B cell (primary cell): ENCODE measurements at regions not wholly inside any gene's neighbourhood (a gene's known extent, or its start where the extent isn't known, plus 50 kb on each side); places are given as distances from the start of the nearest gene placed in this dataset.

Source experiments
- ATAC-seq: fragments of 200-7000 bp; cut with Tn5 transposase; one replicate; pipeline ENCODE4 v1.10.0; 2021; ENCODE audit warnings: low read depth, mild to moderate bottlenecking, moderate number of reproducible peaks, moderate library complexity
- CTCF ChIA-PET: fragments of 350-600 bp; sonication (Branson Sonifier 250); formaldehyde crosslinking; loops from one replicate; lab custom pipeline; 2021; ENCODE audit warnings: antibody characterized with exemption, inconsistent platforms; lab: Charles Lee
- POLR2A ChIA-PET: fragments of 350-600 bp; sonication (Branson Sonifier 250); formaldehyde crosslinking; loops from one replicate; lab custom pipeline; 2021; ENCODE audit warnings: antibody characterized with exemption; lab: Charles Lee
- DNase-seq: peaks from one replicate; pipeline ENCODE4 v3.0.0; 2013
- H2AFZ ChIP-seq: 2 replicates; pipeline ENCODE4 v1.6.1; 2012; ENCODE audit warnings: mild to moderate bottlenecking, low read depth, low read length; ENCODE audit not compliant: insufficient read depth, poor library complexity, severe bottlenecking
- H3K27ac ChIP-seq, 2 donors: 1 replicate in 1 of 2; 2 replicates in 1 of 2; pipeline ENCODE4 v1.5.1; 2012 to 2013; ENCODE audit warnings: low read length in 2 of 2, mild to moderate bottlenecking in 2 of 2, moderate library complexity in 1 of 2
- H3K27me3 ChIP-seq, 4 experiments: fragments of 200-600 bp in 1 of 4; sonication (generic) in 1 of 4; replicated peaks in 1 of 4; 1 replicate in 2 of 4; 2 replicates in 2 of 4; pipeline versions ENCODE4 v1.6.1 to v1.7.0; 2013 to 2016; ENCODE audit warnings: low read length in 3 of 4, mild to moderate bottlenecking in 2 of 4, mixed read lengths in 1 of 4, moderate library complexity in 1 of 4; ENCODE audit not compliant: insufficient read depth in 4 of 4, control insufficient read depth in 3 of 4; ENCODE audit errors: control extremely low read depth in 1 of 4
- H3K36me3 ChIP-seq, 2 experiments: replicated peaks in 1 of 2; 1 replicate in 1 of 2; 2 replicates in 1 of 2; pipeline versions ENCODE4 v1.6.1 to v1.7.1; 2013; ENCODE audit warnings: low read length in 1 of 2; ENCODE audit not compliant: insufficient read depth in 2 of 2, control insufficient read depth in 1 of 2; ENCODE audit errors: control extremely low read depth in 1 of 2, extremely low read depth in 1 of 2
- H3K4me1 ChIP-seq, 2 donors: fragments of 200-600 bp in 1 of 2; sonication (generic) in 1 of 2; 1 replicate in 1 of 2; 2 replicates in 1 of 2; pipeline versions ENCODE4 v1.5.1 to v1.6.1; 2013 to 2017; ENCODE audit warnings: low read length in 2 of 2; ENCODE audit not compliant: control insufficient read depth in 2 of 2, insufficient read depth in 2 of 2
- H3K4me2 ChIP-seq: replicated peaks from 2 replicates; pipeline ENCODE3; 2012; ENCODE audit warnings: mild to moderate bottlenecking, low read depth, low read length; ENCODE audit not compliant: poor library complexity, severe bottlenecking
- H3K4me3 ChIP-seq, 5 experiments: fragments of 200-600 bp in 1 of 5; sonication (generic) in 1 of 5; 1 replicate in 3 of 5; 2 replicates in 2 of 5; pipeline versions ENCODE4 v1.5.1 to v1.7.0; 2011 to 2016; ENCODE audit warnings: low read length in 4 of 5, mild to moderate bottlenecking in 4 of 5, low read depth in 2 of 5, control low read depth in 1 of 5, moderate library complexity in 1 of 5; ENCODE audit not compliant: insufficient read depth in 1 of 5; ENCODE audit errors: control extremely low read depth in 1 of 5, extremely low read depth in 1 of 5
- H3K79me2 ChIP-seq: fragments of 200-600 bp; sonication (generic); one replicate; pipeline ENCODE4 v1.6.0; 2016; ENCODE audit warnings: low read length; ENCODE audit not compliant: control insufficient read depth, insufficient read depth
- H3K9ac ChIP-seq: fragments of 200-600 bp; sonication (generic); 2 replicates; pipeline ENCODE4 v1.6.1; 2017; ENCODE audit warnings: mild to moderate bottlenecking, low read length, moderate library complexity
- H3K9me3 ChIP-seq, 3 donors: one replicate each; pipeline versions ENCODE4 v1.6.1 to v1.7.1; 2013; ENCODE audit warnings: low read length in 2 of 3; ENCODE audit not compliant: control insufficient read depth in 2 of 3, insufficient read depth in 1 of 3; ENCODE audit errors: control extremely low read depth in 1 of 3
- H4K20me1 ChIP-seq: 2 replicates; pipeline ENCODE4 v1.6.0; 2012; ENCODE audit warnings: mild to moderate bottlenecking, low read length; ENCODE audit not compliant: insufficient read depth, control insufficient read depth, poor library complexity, severe bottlenecking
- H3K27ac Mint-ChIP-seq: one replicate; pipeline ENCODE4 v1.8.0; 2021; ENCODE audit warnings: mixed read lengths
- H3K27me3 Mint-ChIP-seq: one replicate; pipeline ENCODE4 v1.8.0; 2021; ENCODE audit warnings: mixed read lengths
- H3K4me1 Mint-ChIP-seq: one replicate; pipeline ENCODE4 v1.8.0; 2021; ENCODE audit warnings: mixed read lengths
- H3K4me3 Mint-ChIP-seq: one replicate; pipeline ENCODE4 v1.8.0; 2021; ENCODE audit warnings: mixed read lengths
- H3K9me3 Mint-ChIP-seq: one replicate; pipeline ENCODE4 v1.8.0; 2022; ENCODE audit warnings: mixed read lengths; ENCODE audit not compliant: insufficient read depth
- EZH2 ChIP-seq: IDR thresholded peaks from 2 replicates; pipeline ENCODE4 v1.6.1; 2012; ENCODE audit warnings: borderline replicate concordance, low read depth, mild to moderate bottlenecking, moderate library complexity, low read length; ENCODE audit not compliant: insufficient read depth, poor library complexity, severe bottlenecking
- WGBS: methylation state at CpG from one replicate; pipeline ENCODE4 v1.1.5; 2013; ENCODE audit warnings: missing lambda C conversion rate; ENCODE audit not compliant: insufficient coverage; 5-methylcytosine and 5-hydroxymethylcytosine counted together
- intact Hi-C: fragments of 100-400 bp; cut with micrococcal nuclease; formaldehyde crosslinking; loops from one replicate; pipeline ENCODE4 v1.10.0; 2022
- TF ChIP-seq, protein P1 (sequence below): fragments of 200-600 bp; IDR thresholded peaks from one replicate; pipeline ENCODE4 v1.8.0; 2022; ENCODE audit warnings: antibody characterized with exemption, mild to moderate bottlenecking

DNA sequence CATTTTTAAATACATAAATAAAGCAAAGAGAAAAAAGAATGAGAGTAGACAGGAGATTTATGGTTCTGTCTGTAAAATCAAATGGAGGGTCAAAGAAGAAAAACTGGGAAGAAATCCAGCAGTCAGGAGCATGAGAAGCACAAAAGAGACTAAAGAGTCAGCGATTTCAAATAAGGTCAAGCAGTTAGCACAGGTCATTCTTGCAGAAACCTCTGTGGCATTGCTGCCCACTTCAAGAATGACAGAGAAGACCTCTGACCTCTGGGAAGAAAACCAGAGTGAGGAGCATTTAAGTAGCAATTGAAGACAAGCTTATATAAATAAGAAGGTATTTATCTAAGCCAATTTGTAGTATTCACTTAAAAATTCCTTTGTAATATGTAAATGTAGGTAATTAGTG is 172.0 kb upstream of the SPOPL start:
- H3K4me1 ChIP-seq = no peaks in the 10 kb centered on the region
- H3K27me3 Mint-ChIP-seq = no peaks in the 10 kb centered on the region
- POLR2A ChIA-PET = no interaction called here
- H3K4me3 Mint-ChIP-seq = no peak overlapping the region
- DNase-seq (no peak), ATAC-seq (no peak)
- no peaks in the 10 kb centered on the region for H3K36me3 ChIP-seq
- CTCF ChIA-PET = no interaction called here
- TF ChIP-seq, protein P1, sequence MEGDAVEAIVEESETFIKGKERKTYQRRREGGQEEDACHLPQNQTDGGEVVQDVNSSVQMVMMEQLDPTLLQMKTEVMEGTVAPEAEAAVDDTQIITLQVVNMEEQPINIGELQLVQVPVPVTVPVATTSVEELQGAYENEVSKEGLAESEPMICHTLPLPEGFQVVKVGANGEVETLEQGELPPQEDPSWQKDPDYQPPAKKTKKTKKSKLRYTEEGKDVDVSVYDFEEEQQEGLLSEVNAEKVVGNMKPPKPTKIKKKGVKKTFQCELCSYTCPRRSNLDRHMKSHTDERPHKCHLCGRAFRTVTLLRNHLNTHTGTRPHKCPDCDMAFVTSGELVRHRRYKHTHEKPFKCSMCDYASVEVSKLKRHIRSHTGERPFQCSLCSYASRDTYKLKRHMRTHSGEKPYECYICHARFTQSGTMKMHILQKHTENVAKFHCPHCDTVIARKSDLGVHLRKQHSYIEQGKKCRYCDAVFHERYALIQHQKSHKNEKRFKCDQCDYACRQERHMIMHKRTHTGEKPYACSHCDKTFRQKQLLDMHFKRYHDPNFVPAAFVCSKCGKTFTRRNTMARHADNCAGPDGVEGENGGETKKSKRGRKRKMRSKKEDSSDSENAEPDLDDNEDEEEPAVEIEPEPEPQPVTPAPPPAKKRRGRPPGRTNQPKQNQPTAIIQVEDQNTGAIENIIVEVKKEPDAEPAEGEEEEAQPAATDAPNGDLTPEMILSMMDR = no peak
- TF ChIP-seq EZH2 = no peak
- H3K4me2 ChIP-seq = no peak overlapping the region
- H3K9ac ChIP-seq = no peak overlapping the region
- no peaks in the 10 kb centered on the region for H3K9me3 ChIP-seq
- no peak overlapping the region for H3K27ac ChIP-seq
- intact Hi-C loops = no loop called here
- no peak overlapping the region for H2AFZ ChIP-seq
- H3K27me3 ChIP-seq = no peaks in the 10 kb centered on the region
- no peak overlapping the region for H3K4me3 ChIP-seq
- 67% methylated on average over 1 of the region's 1 CpG for WGBS
- no peak overlapping the region for H3K27ac Mint-ChIP-seq
- H3K9me3 Mint-ChIP-seq = no peaks in the 10 kb centered on the region
- H3K4me1 Mint-ChIP-seq = no peaks in the 10 kb centered on the region
- no peaks in the 10 kb centered on the region for H3K79me2 ChIP-seq
- H4K20me1 ChIP-seq = no peaks in the 10 kb centered on the region

DNA sequence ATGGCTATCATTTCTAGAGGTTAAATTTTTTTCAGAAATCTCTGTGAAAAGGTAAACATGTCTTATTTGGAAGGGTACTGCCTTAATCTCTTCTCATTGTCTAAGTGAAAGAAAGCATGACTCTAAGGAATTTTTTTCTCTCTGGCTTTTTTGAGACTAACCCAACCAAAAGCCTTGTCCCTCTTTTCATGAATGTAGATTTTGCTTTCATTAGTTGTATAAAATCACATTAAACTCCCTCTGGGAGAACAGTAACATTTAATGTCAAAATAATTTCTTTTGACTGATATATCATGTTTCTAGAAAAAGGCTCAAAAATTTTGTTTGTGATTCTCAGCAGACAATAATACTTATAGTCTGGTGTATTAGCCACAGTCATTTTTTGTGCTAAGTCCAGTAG is 168.4 kb upstream of the SPOPL start:
- no peak for TF ChIP-seq EZH2
- TF ChIP-seq, protein P1 = no peak
- H3K4me1 Mint-ChIP-seq = no peaks in the 10 kb centered on the region
- POLR2A ChIA-PET = no interaction called here

More for the DNA sequence above, 168.4 kb upstream of the SPOPL start:
- no peak overlapping the region for H2AFZ ChIP-seq
- H3K36me3 ChIP-seq = no peaks in the 10 kb centered on the region
- intact Hi-C loops = no loop called here
- no peak for ATAC-seq
- no peaks in the 10 kb centered on the region for H3K27me3 ChIP-seq
- H3K4me1 ChIP-seq = no peaks in the 10 kb centered on the region
- Mint-ChIP-seq H3K4me3 (no peak overlapping the region), H3K27ac (no peak overlapping the region), H3K9me3 (no peaks in the 10 kb centered on the region), H3K27me3 (no peaks in the 10 kb centered on the region)
- H3K79me2 ChIP-seq = no peaks in the 10 kb centered on the region
- no peak overlapping the region for H3K9ac ChIP-seq
- H3K4me3 ChIP-seq = no peak overlapping the region
- H4K20me1 ChIP-seq = no peaks in the 10 kb centered on the region
- no peak for DNase-seq
- H3K9me3 ChIP-seq = no peaks in the 10 kb centered on the region
- CTCF ChIA-PET = no interaction called here
- no peak overlapping the region for H3K27ac ChIP-seq
- H3K4me2 ChIP-seq = no peak overlapping the region
